Psoas muscle (tissue), 7 donors: ENCODE measurements at regions not wholly inside any gene's neighbourhood (a gene's known extent, or its start where the extent isn't known, plus 50 kb on each side); places are given as distances from the start of the nearest gene placed in this dataset.

Source experiments
- ATAC-seq, 4 donors: fragments of 200-7000 bp; cut with Tn5 transposase; one replicate each; pipeline ENCODE4 v1.9.1; 2020; ENCODE audit warnings: moderate library complexity in 3 of 4, mild to moderate bottlenecking in 2 of 4
- DNase-seq, 2 donors: peaks; one replicate each; pipeline ENCODE4 v3.0.0-alpha.2; 2020
- H3K27ac ChIP-seq: fragments of 200-600 bp; one replicate; pipeline ENCODE4 v1.8.0; 2022
- H3K27me3 ChIP-seq, 3 donors: fragments of 200-600 bp in 1 of 3; one replicate each; pipeline versions ENCODE4 v1.6.1 to v1.8.0; 2013 to 2022; ENCODE audit warnings: low read length in 2 of 3, mild to moderate bottlenecking in 2 of 3, moderate library complexity in 1 of 3; ENCODE audit not compliant: insufficient read depth in 3 of 3
- H3K36me3 ChIP-seq, 2 donors: fragments of 200-600 bp in 1 of 2; one replicate each; pipeline versions ENCODE4 v1.6.1 to v1.8.0; 2013 to 2022; ENCODE audit warnings: low read depth in 1 of 2, mild to moderate bottlenecking in 1 of 2, moderate library complexity in 1 of 2; ENCODE audit not compliant: insufficient read depth in 1 of 2
- H3K4me1 ChIP-seq: fragments of 200-600 bp; one replicate; pipeline ENCODE4 v1.8.0; 2022
- H3K4me3 ChIP-seq: fragments of 200-600 bp; one replicate; pipeline ENCODE4 v1.8.0; 2022; ENCODE audit warnings: mild to moderate bottlenecking
- H3K9me3 ChIP-seq: fragments of 200-600 bp; one replicate; pipeline ENCODE4 v1.8.0; 2022
- CTCF ChIP-seq: fragments of 200-600 bp; IDR thresholded peaks from one replicate; pipeline ENCODE4 v1.8.0; 2022; ENCODE audit warnings: antibody characterized with exemption
- WGBS, 3 donors: extraction: QIAGEN DNeasy Blood & Tissue Kit; methylation state at CpG; one replicate each; pipeline versions ENCODE4 v1.1.6 to v1.1.7; 2013; 5-methylcytosine and 5-hydroxymethylcytosine counted together
- intact Hi-C, 2 donors: fragments of 100-400 bp; cut with DNase I; formaldehyde crosslinking; loops; one replicate each; pipeline versions ENCODE4 v1.11.0 to v1.14.2; 2022
- donor health status: healthy with polysubstance abuse.
- donor health status: DM: no; HTN: no; CAD: no; lungs with moderate emphysema.
- donor health status: Bipolar disorder and iron deficiency.
- donor health status: healthy.
- donor health status: DM: yes; HTN: yes; CAD: no.
- donor health status: DM: no; HTN: no; CAD: no.
- donor health status: DM: yes; HTN: yes; CAD: no.

GRCh38 chrX:149274516-149275105, 230.5 kb downstream of the IDS start:
- Histone ChIP-seq H3K27ac (no peak overlapping the region), H3K4me1 (no peaks in the 10 kb centered on the region), H3K27me3 (no peaks in the 10 kb centered on the region), H3K9me3 (no peaks in the 10 kb centered on the region), H3K4me3 (no peak overlapping the region), H3K36me3 (no peaks in the 10 kb centered on the region)
- DNase-seq = peak in 1 of 2 donors; percentile 46
- WGBS, 3 donors = 53 to 75% (median 54%) methylated on average over 4 of the region's 4 CpGs
- no peak for ATAC-seq
- intact Hi-C loops = no loop called here
- no peak for TF ChIP-seq CTCF

- no peaks in the 10 kb centered on the region for H3K27me3 ChIP-seq
- H3K36me3 ChIP-seq = no peaks in the 10 kb centered on the region
- 79 to 83% (median 79%) methylated on average over 10 of the region's 10 CpGs for WGBS, 3 donors
- ATAC-seq (no peak), DNase-seq (no peak)
- intact Hi-C loops = no loop called here
- no peak overlapping the region for H3K27ac ChIP-seq
- no peaks in the 10 kb centered on the region for H3K9me3 ChIP-seq
- H3K4me1 ChIP-seq = no peaks in the 10 kb centered on the region
- H3K4me3 ChIP-seq = no peak overlapping the region
- no peak for TF ChIP-seq CTCF
These were observed 232.2 kb downstream of the IDS start for GRCh38 chrX:149272690-149273463.

- Histone ChIP-seq H3K27me3 (no peaks in the 10 kb centered on the region), H3K27ac (no peak overlapping the region), H3K9me3 (no peaks in the 10 kb centered on the region), H3K4me3 (no peak overlapping the region), H3K4me1 (no peaks in the 10 kb centered on the region), H3K36me3 (no peaks in the 10 kb centered on the region)
- TF ChIP-seq CTCF = no peak
- ATAC-seq (no peak), DNase-seq (no peak)
- 54 to 78% (median 74%) methylated on average over 6 of the region's 6 CpGs for WGBS, 3 donors
- intact Hi-C loops = no loop called here
These were observed 237.0 kb downstream of the IDS start for GRCh38 chrX:149267878-149268813.

- 50 to 89% (median 65%) methylated on average over 1 of the region's 1 CpG for WGBS, 3 donors
- Histone ChIP-seq H3K9me3 (no peaks in the 10 kb centered on the region), H3K36me3 (no peaks in the 10 kb centered on the region), H3K4me3 (no peak overlapping the region), H3K4me1 (no peaks in the 10 kb centered on the region), H3K27ac (no peak overlapping the region), H3K27me3 (no peaks in the 10 kb centered on the region)
- intact Hi-C loops = no loop called here
- no peak for TF ChIP-seq CTCF
- no peak for DNase-seq
- no peak for ATAC-seq
These were observed 243.0 kb downstream of the IDS start for GRCh38 chrX:149262086-149262485.
